GM18519 (cell line): ENCODE measurements at regions not wholly inside any gene's neighbourhood (a gene's known extent, or its start where the extent isn't known, plus 50 kb on each side); places are given as distances from the start of the nearest gene placed in this dataset.

Experiments used
- ATAC-seq: cut with Tn5 transposase; IDR thresholded peaks from one replicate; pipeline ENCODE4 v1.9.1; 2021; ENCODE audit warnings: mild to moderate bottlenecking, moderate library complexity; ENCODE audit not compliant: unreplicated experiment, low FRiP score

DNA sequence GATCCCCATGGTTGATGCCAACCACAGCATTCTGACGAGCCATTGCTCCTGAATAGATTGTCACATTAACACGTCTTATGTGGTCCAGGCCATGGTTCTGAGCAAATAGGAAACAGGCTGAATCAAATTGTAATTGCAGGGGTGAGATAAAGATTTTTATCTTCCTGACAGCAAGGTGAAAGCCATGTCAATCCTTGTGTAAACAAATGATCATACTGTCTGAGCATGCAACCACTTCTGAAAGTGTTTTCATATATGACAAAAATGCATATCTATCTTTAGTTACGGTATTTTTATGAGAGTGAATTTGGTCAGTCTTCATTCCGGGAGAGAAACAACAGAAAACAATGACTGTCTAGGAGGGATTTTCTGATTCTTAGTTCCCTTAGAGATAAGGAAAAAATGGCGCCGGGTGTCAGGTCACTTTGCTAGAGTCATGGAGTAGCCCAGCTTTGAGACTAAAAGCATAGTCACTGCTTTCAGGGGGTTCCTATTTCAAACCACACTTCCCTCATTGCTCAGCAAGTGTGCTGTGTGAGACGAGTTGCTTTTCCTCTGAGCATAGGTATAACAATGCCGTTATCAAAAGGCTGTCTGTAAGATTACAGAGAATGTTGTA, 958.9 kb downstream of the DCDC2C start:
- ATAC-seq: no peak

DNA sequence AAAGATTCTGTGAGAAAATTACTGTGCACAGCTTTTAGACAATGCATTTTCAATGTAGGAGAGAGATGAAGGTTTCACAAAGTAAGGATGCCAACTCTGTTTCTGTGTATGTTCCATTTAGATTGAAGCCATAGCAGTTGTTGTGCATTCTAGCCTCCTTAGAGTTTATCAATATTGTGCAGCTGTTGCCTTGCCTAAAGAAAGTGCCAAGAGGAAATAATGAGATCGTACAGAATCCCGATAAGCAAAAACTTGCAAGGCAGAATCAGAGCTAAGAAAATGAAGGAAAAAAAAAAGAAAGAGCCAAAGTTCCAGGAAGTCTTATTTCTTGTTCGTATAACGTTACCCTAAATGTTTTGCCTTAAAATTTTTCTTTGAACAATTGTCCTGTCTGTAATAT, 965.0 kb downstream of the DCDC2C start:
- ATAC-seq: no peak

DNA sequence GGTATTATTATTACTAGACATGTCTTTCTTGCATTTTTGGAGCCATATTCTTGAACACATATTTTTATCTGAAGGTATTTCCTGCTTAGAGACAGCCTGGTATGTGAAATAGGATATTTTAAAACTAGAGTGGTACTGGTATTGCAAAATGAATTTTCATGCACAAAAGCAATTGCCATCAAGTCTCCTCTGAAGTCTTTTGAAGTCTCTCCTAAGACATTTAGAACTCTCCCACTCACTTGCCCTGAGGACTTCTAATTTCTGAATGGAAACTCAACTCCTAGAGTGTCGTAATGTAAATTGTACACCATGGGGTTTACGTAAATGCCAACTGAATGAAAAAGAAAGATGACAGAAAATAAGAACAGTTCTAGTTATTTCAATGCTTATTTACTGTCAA, 967.0 kb downstream of the DCDC2C start:
- ATAC-seq: no peak

DNA sequence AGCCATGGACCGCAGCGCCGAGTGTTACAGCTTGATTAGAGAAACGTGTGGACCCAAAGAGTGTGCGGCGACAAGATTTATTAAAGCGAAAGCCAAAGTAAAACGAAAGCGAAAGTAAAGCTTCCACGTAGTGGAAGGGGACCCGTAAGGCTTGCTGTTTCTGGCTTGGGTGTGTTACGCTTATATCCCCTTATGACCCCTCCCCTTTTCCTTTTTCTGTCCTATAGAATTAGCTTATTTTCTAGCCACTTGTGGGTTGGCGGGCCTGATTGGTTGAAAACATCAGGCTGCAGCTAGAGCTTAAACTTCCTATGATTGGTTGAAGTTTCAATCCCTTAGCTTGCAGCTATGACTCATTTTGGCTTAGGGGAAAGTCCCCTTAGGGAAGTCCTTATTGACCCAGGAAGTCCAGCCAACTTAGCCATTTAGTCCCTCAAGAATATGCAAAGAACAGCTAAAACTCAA, 969.7 kb downstream of the DCDC2C start:
- no peak for ATAC-seq

DNA sequence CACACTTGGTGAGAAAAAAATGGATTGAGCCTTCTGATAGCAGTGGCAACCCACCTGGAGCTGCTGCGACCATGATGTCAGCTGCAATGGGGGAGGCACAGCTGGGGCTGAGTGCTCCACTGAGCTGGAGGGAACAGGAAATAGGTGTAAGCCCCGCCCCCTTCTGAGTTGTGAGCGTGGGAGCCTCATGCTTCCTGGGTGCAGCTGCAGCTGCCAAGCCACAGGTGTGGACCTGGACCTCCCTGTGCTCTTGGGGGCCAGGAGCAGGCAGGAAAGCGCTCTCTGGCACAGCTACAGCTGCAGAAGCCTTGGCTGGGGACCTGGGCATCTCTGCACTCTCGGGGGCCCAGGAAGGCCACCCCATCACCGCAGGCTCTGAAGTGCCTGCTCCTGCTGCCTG, 970.6 kb downstream of the DCDC2C start:
- ATAC-seq: no peak

DNA sequence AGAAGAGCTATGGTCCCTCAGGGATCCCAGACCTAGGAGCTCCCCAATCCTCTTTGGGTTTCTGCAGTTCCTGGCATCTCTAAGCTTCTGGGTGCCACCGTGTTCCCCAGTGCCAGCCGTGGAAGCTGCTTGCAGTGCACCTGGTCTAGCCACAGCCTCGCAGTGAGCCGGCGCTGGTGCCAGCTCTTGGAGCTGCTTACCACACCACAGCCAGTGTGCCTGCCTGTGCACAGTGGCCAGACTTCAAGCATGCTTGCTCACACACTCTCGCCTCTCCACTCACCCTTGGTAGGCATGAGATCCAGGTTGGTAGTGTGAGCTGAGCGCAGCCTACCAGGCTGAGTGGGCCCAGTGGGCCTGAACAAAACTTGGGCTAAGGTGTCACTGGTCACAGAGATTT, 971.9 kb downstream of the DCDC2C start:
- ATAC-seq: no peak

DNA sequence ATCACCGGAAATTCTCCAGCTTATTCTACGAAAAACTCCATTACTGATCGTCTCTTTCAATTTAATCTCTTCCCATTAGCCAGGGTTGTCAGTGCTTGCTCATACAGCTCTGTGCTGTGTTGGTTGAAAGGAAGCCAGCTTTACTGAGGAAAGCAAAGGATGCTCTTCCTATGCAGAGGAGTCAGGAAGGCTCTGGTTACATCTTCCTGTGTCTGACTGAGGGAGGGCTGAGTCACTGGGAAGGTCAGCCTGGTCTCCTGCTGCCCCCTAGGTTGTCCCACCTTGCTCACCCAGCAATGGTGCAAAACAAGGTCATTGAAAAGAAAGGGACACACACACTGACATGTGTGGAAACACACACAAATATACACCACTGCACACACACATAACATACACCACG, 975.6 kb downstream of the DCDC2C start:
- ATAC-seq: no peak

DNA sequence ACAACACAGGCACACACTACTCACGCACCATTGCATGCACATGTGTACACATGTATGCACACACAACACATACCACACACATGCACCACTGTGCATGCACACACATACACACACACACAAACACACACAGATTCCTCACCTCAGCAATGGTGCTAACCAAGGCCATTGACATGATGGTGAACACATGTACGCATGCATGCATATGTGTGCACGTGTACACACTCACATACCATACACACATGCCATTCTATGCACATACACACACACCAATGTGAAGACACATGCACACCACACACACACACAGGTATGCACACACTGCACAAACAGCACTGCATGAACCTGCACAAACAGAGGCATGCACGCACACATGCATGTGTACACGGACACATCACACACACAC, 976.0 kb downstream of the DCDC2C start:
- no peak for ATAC-seq

DNA sequence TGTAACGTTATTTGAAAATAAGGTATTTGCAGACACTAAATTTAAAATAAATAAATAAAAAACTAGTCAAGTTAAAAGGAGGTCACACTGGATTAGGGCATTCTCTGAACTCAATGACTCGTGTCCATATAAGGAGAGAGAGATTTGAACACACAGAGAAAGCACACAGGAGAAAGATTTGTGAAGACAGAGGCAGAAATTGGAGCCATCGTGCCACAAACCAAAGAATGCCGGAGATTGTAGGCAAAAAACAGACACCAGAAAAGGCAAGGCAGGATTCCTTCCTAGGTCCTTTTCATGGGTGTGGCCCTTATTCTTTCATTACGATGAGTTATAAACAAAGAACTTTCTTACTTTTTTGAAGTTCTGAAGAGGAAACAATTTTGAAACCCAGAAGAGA, 981.5 kb downstream of the DCDC2C start:
- ATAC-seq: no peak

DNA sequence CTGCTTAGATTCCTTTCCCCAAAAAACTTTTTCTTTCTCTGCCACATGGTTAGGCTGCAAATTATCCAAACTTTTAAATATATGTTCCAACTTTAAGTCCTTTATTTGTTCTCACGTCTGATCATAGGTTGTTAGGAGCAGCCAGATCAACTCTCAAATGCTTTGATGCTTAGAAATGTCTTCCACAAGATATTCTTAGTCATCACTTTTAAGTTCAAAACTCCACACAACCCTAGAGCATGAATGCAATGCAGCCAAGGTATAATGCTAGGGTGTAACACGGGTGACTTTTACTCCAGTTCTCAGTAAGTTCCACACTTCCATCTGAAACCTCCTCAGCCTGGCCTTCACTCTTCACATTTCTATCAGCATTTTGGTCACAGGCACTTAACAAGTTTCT, 987.5 kb downstream of the DCDC2C start:
- ATAC-seq: no peak

DNA sequence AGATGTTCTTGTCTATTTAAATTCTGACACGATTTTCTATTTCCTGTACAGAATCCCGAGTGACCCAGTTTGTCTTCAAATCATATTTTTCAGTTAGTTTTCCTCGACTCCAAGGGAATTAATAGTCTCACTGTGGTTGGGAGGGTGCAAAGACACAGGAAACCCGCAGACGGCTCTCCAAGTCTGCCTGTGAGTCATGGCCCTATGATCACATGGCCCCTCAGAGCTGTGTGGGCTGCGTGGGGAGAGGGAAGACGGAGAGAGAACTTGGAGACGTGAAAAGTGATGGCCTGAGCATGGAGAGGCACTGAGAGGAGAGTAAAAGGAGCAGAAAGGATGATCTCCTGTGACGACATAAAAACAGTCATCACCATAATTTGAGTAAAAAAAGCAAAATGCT, 989.9 kb downstream of the DCDC2C start:
- ATAC-seq: no peak

DNA sequence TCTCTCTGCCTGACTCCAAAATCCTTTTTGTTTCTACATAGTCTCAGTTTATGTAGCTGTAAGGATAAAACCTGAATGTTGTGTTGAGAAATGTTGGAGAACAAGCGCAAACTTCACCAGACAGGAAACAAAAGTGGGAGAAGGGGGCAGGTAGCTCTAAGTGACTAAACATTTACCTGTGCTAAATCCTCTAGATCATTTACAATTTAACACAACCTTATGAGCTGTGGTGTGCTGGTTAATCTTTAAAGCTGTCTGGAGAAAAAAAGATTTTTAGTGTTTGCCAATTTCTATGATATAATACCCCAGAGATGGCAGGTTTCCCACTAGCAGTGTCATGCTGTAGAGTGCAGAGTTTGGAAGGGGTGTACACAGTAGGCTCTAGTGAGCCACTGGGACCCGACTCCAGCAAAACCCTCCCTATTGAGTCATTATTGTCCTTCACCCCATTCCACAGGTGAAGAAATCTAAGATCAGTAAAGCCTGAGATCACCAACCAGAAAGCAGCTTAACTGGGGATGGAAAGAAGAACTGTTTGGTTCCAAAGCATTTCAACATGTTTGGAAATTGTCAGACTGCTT, 992.0 kb downstream of the DCDC2C start:
- ATAC-seq: no peak

DNA sequence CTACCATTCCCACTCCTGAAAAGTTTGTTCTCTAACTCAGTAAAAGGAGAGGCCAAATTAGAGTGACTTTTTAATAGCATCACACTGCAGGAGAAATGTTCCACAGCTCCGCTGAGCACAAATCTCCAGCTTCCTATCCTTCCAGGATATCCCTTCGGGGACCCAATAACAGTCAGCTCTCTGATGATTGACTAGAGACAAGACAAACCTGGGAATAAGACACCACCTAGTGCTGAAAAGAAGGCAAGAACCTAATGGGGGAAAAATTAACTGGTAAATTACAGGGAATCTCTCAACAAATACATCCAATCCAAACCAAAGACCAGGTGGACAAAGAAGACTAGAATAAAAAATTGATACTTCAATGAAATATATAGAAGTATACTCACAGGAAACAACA, 977.1 kb upstream of the SOX11 start:
- no peak for ATAC-seq

DNA sequence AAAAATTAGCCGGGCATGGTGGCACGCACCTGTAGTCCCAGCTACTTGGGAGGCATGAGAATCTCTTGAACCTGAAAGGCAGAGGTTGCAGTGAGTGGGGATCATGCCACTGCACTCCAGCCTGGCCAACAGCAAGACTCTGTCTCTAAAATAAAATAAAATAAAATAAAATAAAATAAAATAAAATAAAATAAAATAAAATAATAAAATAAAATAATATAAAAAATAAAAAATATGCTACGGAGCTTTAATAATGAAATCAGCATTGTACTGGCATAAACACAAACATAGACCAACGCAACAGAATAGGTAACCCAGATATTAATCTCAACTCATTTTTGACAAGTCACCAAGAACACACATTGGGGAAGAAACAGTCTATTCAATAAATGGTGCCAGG, 973.4 kb upstream of the SOX11 start:
- ATAC-seq: no peak

DNA sequence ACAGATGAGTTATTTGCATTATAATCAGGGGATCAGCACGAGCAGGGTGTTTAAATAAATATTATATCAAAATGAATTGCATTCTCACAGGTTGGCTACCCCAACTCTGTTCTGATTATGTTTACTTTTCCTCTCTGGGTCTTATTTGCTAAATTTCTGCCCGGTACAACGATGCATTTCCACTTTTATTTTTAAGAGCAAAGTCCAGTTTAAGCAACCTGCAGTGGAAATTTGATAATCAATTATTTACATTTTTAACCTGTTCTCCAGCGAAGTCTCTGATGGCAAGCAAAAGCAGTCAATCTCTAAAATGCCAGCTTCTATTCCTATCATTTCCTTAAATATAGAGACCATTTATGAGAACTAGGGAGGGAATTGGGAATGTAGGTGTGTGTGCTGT, 966.6 kb upstream of the SOX11 start:
- ATAC-seq: no peak

DNA sequence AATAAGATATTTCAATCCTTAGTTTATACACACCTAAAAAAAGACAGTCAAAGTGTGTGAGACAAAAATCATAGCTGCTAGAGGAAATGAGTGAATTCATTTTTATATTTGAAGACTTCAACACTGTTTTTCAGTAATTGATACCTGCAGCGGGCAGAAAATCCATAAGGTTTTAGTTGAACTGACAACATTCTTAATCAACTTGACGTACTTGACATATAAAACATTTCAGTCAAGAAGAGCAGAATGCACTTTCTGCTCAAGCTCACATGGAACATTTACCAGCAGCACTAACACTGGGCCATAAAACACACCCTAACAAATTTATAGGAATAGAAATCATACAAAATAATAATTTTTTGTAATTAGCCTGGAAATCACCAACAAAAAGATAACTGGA, 959.6 kb upstream of the SOX11 start:
- no peak for ATAC-seq

DNA sequence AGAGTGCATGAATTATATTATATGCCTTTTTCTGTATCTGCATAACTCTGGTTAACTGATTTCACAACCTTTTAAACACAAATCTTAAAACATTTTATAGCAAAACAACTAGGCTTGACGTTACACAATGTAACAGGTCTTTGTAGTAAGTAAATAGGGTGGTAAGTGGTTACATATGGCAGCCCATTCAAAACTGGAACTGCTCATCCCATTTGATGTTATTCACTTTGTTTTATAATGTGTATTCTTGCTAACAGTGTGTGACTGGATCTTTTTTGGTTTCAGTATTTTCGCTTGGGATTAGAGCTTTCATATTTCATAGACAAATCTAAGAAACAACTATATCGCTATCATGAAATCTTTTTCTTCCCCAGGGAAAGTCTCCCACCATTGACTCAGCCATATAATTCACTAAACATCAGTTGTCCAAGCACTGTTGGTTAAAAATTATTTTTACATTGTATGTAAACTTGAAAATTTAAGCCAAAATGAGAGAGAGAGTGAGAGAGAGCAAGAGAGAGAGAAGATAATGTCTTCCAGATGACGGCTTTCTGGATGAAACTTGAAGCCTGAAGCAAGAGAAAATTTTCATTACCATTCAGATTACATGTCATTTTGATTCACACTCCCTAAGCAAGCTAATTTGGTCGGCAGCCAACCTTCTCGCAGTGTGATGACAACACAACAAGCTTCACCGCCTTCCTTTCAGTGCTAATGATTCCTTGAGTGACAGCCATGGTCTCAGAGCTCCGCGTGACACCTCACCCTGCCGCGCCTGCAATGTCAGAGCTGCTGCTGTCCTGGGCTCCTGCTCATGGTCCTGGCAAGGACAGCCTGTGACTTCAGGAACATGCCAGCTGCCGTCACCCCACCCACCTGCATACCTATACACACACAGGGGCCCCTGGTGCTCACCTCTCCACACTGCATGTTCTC, 946.9 kb upstream of the SOX11 start:
- no peak for ATAC-seq

DNA sequence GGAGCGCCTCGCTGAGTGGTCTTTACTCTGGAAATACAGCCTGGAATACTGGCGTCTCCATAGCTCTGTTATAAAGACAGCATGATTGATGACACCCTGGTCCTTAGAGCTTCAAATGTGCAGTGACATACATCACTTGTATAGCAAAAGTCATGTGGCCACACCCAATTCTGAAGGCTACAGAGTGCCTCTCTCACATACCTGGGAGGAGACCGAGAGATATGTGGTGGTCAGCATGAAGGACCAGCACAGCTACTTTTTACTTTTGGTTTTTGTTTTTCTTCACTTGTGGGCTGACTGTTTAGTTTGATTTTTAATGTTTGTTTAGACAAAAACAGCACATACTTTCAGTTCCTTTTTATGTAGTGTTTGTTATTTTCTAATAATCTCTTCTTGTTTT, 938.5 kb upstream of the SOX11 start:
- no peak for ATAC-seq

DNA sequence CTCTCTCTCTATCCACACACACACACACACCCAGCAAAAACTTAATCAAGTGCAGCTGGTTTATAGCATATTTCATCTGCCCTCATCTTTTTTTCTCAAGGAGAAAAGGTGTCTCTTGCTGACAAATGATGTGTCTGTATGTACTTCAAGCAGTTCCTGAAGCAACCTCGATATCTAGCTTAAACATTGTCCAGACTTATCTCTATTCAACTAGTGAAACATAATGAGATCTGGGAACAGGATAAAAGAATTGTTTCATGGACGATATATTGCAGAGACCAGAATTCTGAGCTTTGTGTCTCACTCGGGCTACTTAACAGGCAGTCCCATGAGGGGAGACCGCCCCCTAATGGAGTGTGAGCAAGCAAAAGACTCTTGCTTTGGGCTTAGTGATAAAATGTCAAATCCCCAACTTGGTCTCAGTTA, 929.2 kb upstream of the SOX11 start:
- no peak for ATAC-seq

DNA sequence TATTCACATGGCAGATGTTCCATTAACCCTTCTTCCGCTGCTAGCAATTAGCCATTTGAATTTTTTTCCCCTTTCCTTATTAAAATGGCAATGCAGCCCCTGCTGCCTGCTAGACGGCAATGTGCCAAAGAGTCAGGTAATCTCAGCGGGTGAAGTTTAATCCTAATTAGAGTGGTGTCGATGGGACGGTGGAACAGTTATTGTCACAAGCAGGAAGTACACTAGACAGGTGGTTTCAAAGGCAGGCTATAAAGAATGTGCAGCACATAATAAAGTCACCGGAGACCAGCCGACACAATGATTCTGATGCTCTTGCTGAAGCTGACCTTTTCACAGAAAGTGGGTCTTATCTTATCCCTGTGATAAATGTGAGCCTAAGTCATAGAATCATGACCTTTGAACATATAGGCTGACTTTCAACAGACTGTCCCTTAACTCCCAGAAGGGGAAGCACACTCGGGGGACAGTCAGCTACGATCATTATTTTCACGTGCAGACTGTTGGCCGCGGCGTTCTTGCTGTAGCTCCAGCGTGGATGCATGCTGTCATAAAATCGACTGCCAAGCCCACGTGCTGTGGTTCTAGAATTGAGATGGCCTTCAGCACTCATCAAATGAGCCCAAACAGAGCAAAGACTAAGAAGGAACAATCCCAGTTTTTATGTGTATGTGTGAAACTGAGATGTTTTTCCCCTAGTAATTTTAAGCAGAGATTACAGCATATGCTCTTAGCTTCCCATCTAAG, 926.2 kb upstream of the SOX11 start:
- ATAC-seq: no peak

DNA sequence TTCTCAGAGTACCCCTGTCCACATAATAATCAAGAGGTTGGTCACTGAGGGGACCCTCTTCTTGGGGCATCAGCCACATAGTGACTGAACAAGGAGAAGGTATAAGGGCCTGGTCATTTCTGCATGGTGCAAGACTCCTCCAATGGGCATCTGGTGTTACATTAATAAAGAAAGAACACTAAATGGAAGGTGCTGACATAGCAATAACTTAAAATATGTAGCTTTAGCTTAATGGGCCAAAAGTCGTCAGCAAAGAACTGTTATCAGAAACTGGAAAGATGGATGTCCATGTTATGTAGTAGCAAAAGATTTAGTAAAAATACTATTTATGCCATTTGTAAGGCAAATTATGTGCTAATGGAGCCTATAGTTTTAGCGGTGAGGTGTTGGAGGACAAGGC, 916.5 kb upstream of the SOX11 start:
- no peak for ATAC-seq
